ENCODE measurements at regions not wholly inside any gene's neighbourhood (a gene's known extent, or its start where the extent isn't known, plus 50 kb on each side); places are given as distances from the start of the nearest gene placed in this dataset.

DNA sequence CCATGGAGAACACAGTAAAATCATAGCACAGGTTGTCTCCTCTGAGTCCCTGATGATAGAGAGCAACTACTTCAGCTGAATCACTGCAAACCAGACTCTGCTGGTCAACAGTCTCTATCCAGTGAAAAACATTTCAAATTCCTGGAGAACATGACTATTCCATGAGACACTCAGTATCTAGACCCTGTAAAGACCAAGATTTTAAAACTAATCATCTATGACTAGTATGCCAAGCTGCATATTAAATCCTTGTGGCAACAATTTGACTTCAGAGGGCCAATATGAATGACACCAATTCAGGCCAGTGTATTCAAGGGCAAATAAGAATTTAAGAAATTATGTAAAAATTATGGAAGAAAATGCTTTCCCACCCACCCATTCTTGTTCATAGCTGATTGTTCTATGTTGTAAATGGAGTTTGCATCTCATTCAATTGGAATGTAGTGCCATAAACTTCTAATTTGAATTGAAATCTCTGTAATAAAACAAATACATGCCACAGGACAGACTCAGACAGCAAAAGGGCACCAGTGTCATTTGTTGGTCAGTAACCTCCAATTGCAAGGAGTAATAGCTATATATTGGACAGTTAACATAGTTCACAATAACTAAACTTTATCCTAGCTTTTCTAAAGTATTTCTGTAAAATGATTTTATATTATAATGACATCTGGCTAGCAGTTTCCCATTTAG, 80.1 kb upstream of the LPAR1 start:
- TF ChIP-seq YY1 (IDR thresholded peaks at IDR 0.05; ENCODE audit: insufficient read depth, insufficient read length) (no peak), ZNF274 (IDR thresholded peaks at IDR 0.05; ENCODE audit: low read depth, low read length) (no peak), SUZ12 (IDR thresholded peaks at IDR 0.05; ENCODE audit: extremely low read depth, insufficient read depth, insufficient read length) (no peak)

All from NT2/D1 (cell line).